GM23338 (cell line): ENCODE measurements at regions not wholly inside any gene's neighbourhood (a gene's known extent, or its start where the extent isn't known, plus 50 kb on each side); places are given as distances from the start of the nearest gene placed in this dataset.

ENCODE experiments used
- ATAC-seq: fragments of 200-7000 bp; cut with Tn5 transposase; 3 replicates; pipeline ENCODE4 v1.9.1; 2020
- DNase-seq: peaks from one replicate; pipeline ENCODE4 v3.0.0-alpha.2; 2015; ENCODE audit warnings: low spot score
- H2AFZ ChIP-seq: fragments of 200-600 bp; sonication (generic); 2 replicates; pipeline ENCODE4 v1.8.0; 2016; ENCODE audit warnings: antibody characterized with exemption, mild to moderate bottlenecking, moderate library complexity
- H3F3A ChIP-seq: fragments of 200-600 bp; sonication (generic); replicated peaks from 2 replicates; pipeline ENCODE4 v1.8.0; 2017; ENCODE audit warnings: antibody characterized with exemption, mixed run types, low read depth
- H3K27ac ChIP-seq: fragments of 200-600 bp; sonication (generic); 2 replicates; pipeline ENCODE4 v1.6.1; 2016; ENCODE audit warnings: low read depth
- H3K27me3 ChIP-seq: fragments of 200-600 bp; sonication (generic); 2 replicates; pipeline ENCODE4 v1.8.0; 2016; ENCODE audit warnings: mild to moderate bottlenecking, mixed run types, moderate library complexity; ENCODE audit not compliant: insufficient read depth
- H3K36me3 ChIP-seq: fragments of 200-600 bp; sonication (generic); 2 replicates; pipeline ENCODE4 v1.8.0; 2016; ENCODE audit warnings: mild to moderate bottlenecking; ENCODE audit not compliant: insufficient read depth
- H3K4me1 ChIP-seq: fragments of 200-600 bp; sonication (generic); 2 replicates; pipeline ENCODE4 v1.8.0; 2016; ENCODE audit warnings: mild to moderate bottlenecking, moderate library complexity; ENCODE audit not compliant: insufficient read depth
- H3K4me2 ChIP-seq: fragments of 200-600 bp; sonication (generic); 2 replicates; pipeline ENCODE4 v1.7.1; 2017; ENCODE audit warnings: mixed run types
- H3K4me3 ChIP-seq: fragments of 200-600 bp; sonication (generic); 2 replicates; pipeline ENCODE4 v1.6.1; 2016; ENCODE audit warnings: mixed run types
- H3K79me2 ChIP-seq: fragments of 200-600 bp; sonication (generic); replicated peaks from 2 replicates; pipeline ENCODE4 v1.8.0; 2017; ENCODE audit warnings: mild to moderate bottlenecking; ENCODE audit not compliant: insufficient read depth
- H3K9me2 ChIP-seq: fragments of 200-600 bp; sonication (generic); 2 replicates; pipeline ENCODE4 v1.8.0; 2017; ENCODE audit not compliant: insufficient read depth
- H4K20me1 ChIP-seq: fragments of 200-600 bp; sonication (generic); replicated peaks from 2 replicates; pipeline ENCODE4 v1.8.0; 2017; ENCODE audit warnings: mild to moderate bottlenecking; ENCODE audit not compliant: insufficient read depth
- H3K27ac Mint-ChIP-seq: 2 replicates; pipeline ENCODE4 v1.8.0; 2020; ENCODE audit warnings: inconsistent platforms, mild to moderate bottlenecking, moderate library complexity, mixed read lengths
- H3K27me3 Mint-ChIP-seq: 3 replicates; pipeline ENCODE4 v1.8.0; 2022; ENCODE audit warnings: low read depth, mild to moderate bottlenecking, moderate library complexity, mixed read lengths, inconsistent platforms; ENCODE audit not compliant: insufficient read depth, poor library complexity
- H3K36me3 Mint-ChIP-seq: 3 replicates; pipeline ENCODE4 v1.8.0; 2021; ENCODE audit warnings: low read depth, mild to moderate bottlenecking, inconsistent platforms, moderate library complexity, mixed read lengths
- H3K4me1 Mint-ChIP-seq: 3 replicates; pipeline ENCODE4 v1.8.0; 2020; ENCODE audit warnings: mild to moderate bottlenecking, inconsistent platforms, mixed read lengths
- H3K4me3 Mint-ChIP-seq: 3 replicates; pipeline ENCODE4 v1.8.0; 2021; ENCODE audit warnings: moderate library complexity, mild to moderate bottlenecking, inconsistent platforms, mixed read lengths
- H3K9me3 Mint-ChIP-seq: 3 replicates; pipeline ENCODE4 v1.8.0; 2020; ENCODE audit warnings: moderate library complexity, mild to moderate bottlenecking, inconsistent platforms, mixed read lengths
- CTCF ChIP-seq, 2 experiments: fragments of 200-600 bp in 1 of 2; sonication (generic) in 1 of 2; conservative IDR thresholded peaks; 2 replicates each; pipeline versions ENCODE4 v1.5.1 to v1.6.1; 2016 to 2017; ENCODE audit warnings: antibody characterized with exemption in 2 of 2, low read depth in 2 of 2, mild to moderate bottlenecking in 2 of 2, moderate library complexity in 1 of 2
- EZH2 ChIP-seq: fragments of 200-600 bp; sonication (generic); IDR thresholded peaks from one replicate; pipeline ENCODE4 v1.8.0; 2017; ENCODE audit warnings: antibody characterized with exemption, mild to moderate bottlenecking, low read depth; ENCODE audit not compliant: unreplicated experiment
- NANOG ChIP-seq: IDR thresholded peaks from 2 replicates; pipeline ENCODE4 v1.6.1; 2016; ENCODE audit warnings: antibody characterized with exemption, borderline replicate concordance
- POLR2AphosphoS5 ChIP-seq: IDR thresholded peaks from 2 replicates; pipeline ENCODE4 v1.6.1; 2016; ENCODE audit warnings: antibody characterized with exemption, low read depth
- REST ChIP-seq: IDR thresholded peaks from one replicate; pipeline ENCODE4 v1.6.1; 2018; ENCODE audit warnings: antibody characterized with exemption; ENCODE audit not compliant: unreplicated experiment
- ZNF331 ChIP-seq: fragments of 250-450 bp; sonication (Bioruptor Pico); IDR thresholded peaks from 2 replicates; pipeline ENCODE4 v1.5.0; 2020; ENCODE audit warnings: low read depth, mild to moderate bottlenecking, moderate library complexity

GRCh38 chr1:94617957-94618739 lies 76.6 kb upstream of the F3 start:
- Mint-ChIP-seq H3K36me3 (peaks cover 5% of the 10 kb centered on the region; the same call in 1 of the 3 replicates), H3K27me3 (peaks cover 4% of the 10 kb centered on the region), H3K9me3 (peaks cover 10% of the 10 kb centered on the region)

GRCh38 chr1:94617134-94617805 lies 75.7 kb upstream of the F3 start:
- Histone ChIP-seq H3K4me1 (peaks cover 8% of the 10 kb centered on the region; the same call in 1 of the 2 replicates), H3K27ac (no peak overlapping the region), H3K4me2 (no peak overlapping the region), H3F3A (no peaks in the 10 kb centered on the region), H3K36me3 (no peaks in the 10 kb centered on the region; the same call in 1 of the 2 replicates), H3K79me2 (no peaks in the 10 kb centered on the region), H2AFZ (no peak overlapping the region), H4K20me1 (no peaks in the 10 kb centered on the region), H3K9me2 (peaks cover 8% of the 10 kb centered on the region), H3K4me3 (no peak overlapping the region), H3K27me3 (no peaks in the 10 kb centered on the region)
- Mint-ChIP-seq H3K27me3 (peaks cover 2% of the 10 kb centered on the region), H3K36me3 (peaks cover 5% of the 10 kb centered on the region; the same call in 1 of the 3 replicates), H3K4me1 (peaks cover 33% of the 10 kb centered on the region), H3K4me3 (no peak overlapping the region), H3K9me3 (peaks cover 10% of the 10 kb centered on the region), H3K27ac (no peak overlapping the region)
- TF ChIP-seq CTCF (conservative IDR thresholded peaks at IDR 0.05; ENCODE audit: low read depth in 2 of 2), result no peak
- TF ChIP-seq POLR2AphosphoS5, result no peak
- no peak for TF ChIP-seq NANOG
- TF ChIP-seq EZH2, result no peak
- ATAC-seq, result no peak
- DNase-seq, result no peak

More at GRCh38 chr1:94617957-94618739, 76.6 kb upstream of the F3 start:
- DNase-seq (no peak), ATAC-seq (no peak)
- Histone ChIP-seq H4K20me1 (no peaks in the 10 kb centered on the region), H3K27ac (no peak overlapping the region), H3K4me2 (no peak overlapping the region), H3K27me3 (no peaks in the 10 kb centered on the region), H3K4me3 (no peak overlapping the region), H3F3A (no peaks in the 10 kb centered on the region), H2AFZ (no peak overlapping the region), H3K36me3 (no peaks in the 10 kb centered on the region; the same call in 1 of the 2 replicates), H3K9me2 (peaks cover 8% of the 10 kb centered on the region), H3K4me1 (peaks cover 13% of the 10 kb centered on the region; the same call in 1 of the 2 replicates), H3K79me2 (no peaks in the 10 kb centered on the region)
- TF ChIP-seq REST (peak; percentile 61), ZNF331 (no peak)
- no peak overlapping the region for H3K4me3 Mint-ChIP-seq
- peaks cover 41% of the 10 kb centered on the region for H3K4me1 Mint-ChIP-seq
- no peak overlapping the region for H3K27ac Mint-ChIP-seq
